HCT116 (cell line): ENCODE measurements at regions not wholly inside any gene's neighbourhood (a gene's known extent, or its start where the extent isn't known, plus 50 kb on each side); places are given as distances from the start of the nearest gene placed in this dataset.

Experiments
- ATAC-seq: fragments of 200-7000 bp; cut with Tn5 transposase; 2 replicates; pipeline ENCODE4 v1.9.1; 2020; ENCODE audit warnings: mild to moderate bottlenecking, moderate library complexity
- BruUV-seq: library from RNA; stranded (reverse); fragments of 400-500 nt; replicated peaks from 2 replicates; lab custom pipeline; 2021; lab: Mats Ljungman, UMichigan
- CTCF ChIA-PET: fragments of 300-600 bp; sonication (Branson Sonifier 250); formaldehyde crosslinking; loops from one replicate; lab custom pipeline; 2021; ENCODE audit warnings: antibody characterized with exemption; lab: Charles Lee
- POLR2A ChIA-PET: fragments of 300-600, 350-600 bp; sonication (Branson Sonifier 250); formaldehyde crosslinking; loops from one replicate; lab custom pipeline; 2021; ENCODE audit warnings: antibody characterized with exemption; lab: Charles Lee
- RAD21 ChIA-PET, 2 experiments: fragments of 300-600 bp; sonication (Branson Sonifier 250); formaldehyde crosslinking; loops; one replicate each; lab custom pipeline; 2023; ENCODE audit warnings: low total read pairs in 2 of 2; ENCODE audit not compliant: uncharacterized antibody in 2 of 2, unreplicated experiment in 2 of 2, low non-redundant PET in 1 of 2; lab: Charles Lee
- DNase-seq: peaks from one replicate; pipeline ENCODE4 v3.0.0-alpha.2; 2010; ENCODE audit warnings: low read depth, low spot score
- H2AFZ ChIP-seq: fragments of 200-600 bp; shearing (Covaris generic), sonication (generic); 2 replicates; pipeline ENCODE4 v1.6.1; 2017; ENCODE audit warnings: low read depth, mixed run types, mixed read lengths, antibody characterized with exemption, low read length; ENCODE audit not compliant: poor library complexity, severe bottlenecking
- H3K27ac ChIP-seq: 2 replicates; pipeline ENCODE4 v1.5.1; 2012; ENCODE audit warnings: low read depth, low read length
- H3K27me3 ChIP-seq: fragments of 200-600 bp; sonication (generic); 2 replicates; pipeline ENCODE4 v1.6.1; 2016; ENCODE audit warnings: mixed run types, low read length, mixed read lengths; ENCODE audit not compliant: insufficient read depth
- H3K36me3 ChIP-seq, 2 experiments: fragments of 200-500 bp in 1 of 2; fragments of 200-600 bp in 1 of 2; sonication (Bioruptor generic) in 1 of 2; sonication (generic) in 1 of 2; 2 replicates each; pipeline versions ENCODE4 v1.5.1 to v1.6.1; 2014 to 2016; ENCODE audit warnings: low read length in 2 of 2, inconsistent platforms in 1 of 2, mixed read lengths in 1 of 2, mixed run types in 1 of 2; ENCODE audit not compliant: insufficient read depth in 2 of 2, control insufficient read depth in 1 of 2
- H3K4me1 ChIP-seq, 2 experiments: fragments of 200-600 bp in 1 of 2; sonication (generic) in 1 of 2; 2 replicates each; pipeline versions ENCODE4 v1.5.1 to v1.6.1; 2012 to 2017; ENCODE audit warnings: low read length in 2 of 2, inconsistent platforms in 1 of 2, mild to moderate bottlenecking in 1 of 2, mixed read lengths in 1 of 2, mixed run types in 1 of 2, moderate library complexity in 1 of 2; ENCODE audit not compliant: insufficient read depth in 2 of 2, control insufficient read depth in 1 of 2
- H3K4me2 ChIP-seq: fragments of 200-600 bp; sonication (generic); 2 replicates; pipeline ENCODE4 v1.6.1; 2017; ENCODE audit warnings: mixed run types, low read length, mixed read lengths
- H3K4me3 ChIP-seq, 2 experiments: fragments of 200-600 bp in 1 of 2; sonication (generic) in 1 of 2; replicated peaks in 1 of 2; 2 replicates each; pipeline ENCODE4 v1.5.1; 2011 to 2016; ENCODE audit warnings: low read length in 2 of 2, control low read depth in 1 of 2, low read depth in 1 of 2, mild to moderate bottlenecking in 1 of 2, mixed read lengths in 1 of 2, mixed run types in 1 of 2
- H3K79me2 ChIP-seq: fragments of 200-600 bp; sonication (generic); 2 replicates; pipeline ENCODE4 v1.6.1; 2017; ENCODE audit warnings: mild to moderate bottlenecking, mixed run types, low read length, moderate library complexity, mixed read lengths; ENCODE audit not compliant: insufficient read depth
- H3K9ac ChIP-seq: fragments of 200-600 bp; sonication (generic); 2 replicates; pipeline ENCODE4 v1.6.1; 2016; ENCODE audit warnings: low read length, mixed read lengths
- H3K9me2 ChIP-seq: fragments of 200-600 bp; sonication (generic), shearing (Covaris generic); 2 replicates; pipeline ENCODE4 v1.6.1; 2017; ENCODE audit warnings: mixed run types, mild to moderate bottlenecking, moderate library complexity; ENCODE audit not compliant: insufficient read depth
- H3K9me3 ChIP-seq, 2 experiments: fragments of 200-500 bp in 1 of 2; fragments of 200-600 bp in 1 of 2; sonication (Bioruptor generic) in 1 of 2; sonication (generic) in 1 of 2; 2 replicates each; pipeline ENCODE4 v1.6.1; 2014 to 2017; ENCODE audit warnings: low read length in 2 of 2, mixed read lengths in 2 of 2, inconsistent platforms in 1 of 2, low read depth in 1 of 2, mild to moderate bottlenecking in 1 of 2, mixed run types in 1 of 2, moderate library complexity in 1 of 2; ENCODE audit not compliant: control insufficient read depth in 1 of 2, insufficient read depth in 1 of 2
- H4K20me1 ChIP-seq: fragments of 200-600 bp; sonication (generic), shearing (Covaris generic); 2 replicates; pipeline ENCODE4 v1.6.1; 2017; ENCODE audit warnings: mixed run types, mild to moderate bottlenecking, moderate library complexity; ENCODE audit not compliant: insufficient read depth
- CEBPB ChIP-seq: IDR thresholded peaks from 2 replicates; pipeline ENCODE4 v1.6.1; 2012; ENCODE audit warnings: low read depth
- EGR1 ChIP-seq: IDR thresholded peaks from 2 replicates; pipeline ENCODE4 v1.6.1; 2012; ENCODE audit warnings: low read depth
- ELF1 ChIP-seq: IDR thresholded peaks from 2 replicates; pipeline ENCODE4 v1.6.1; 2012; ENCODE audit warnings: low read depth, borderline replicate concordance
- EZH2 ChIP-seq: fragments of 200-600 bp; sonication (generic); IDR thresholded peaks from 2 replicates; pipeline ENCODE4 v1.6.1; 2017; ENCODE audit warnings: antibody characterized with exemption, mixed run types
- JUND ChIP-seq: IDR thresholded peaks from 2 replicates; pipeline ENCODE4 v1.6.1; 2012
- RAD21 ChIP-seq: IDR thresholded peaks from 2 replicates; pipeline ENCODE4 v1.6.1; 2012; ENCODE audit warnings: low read depth, mild to moderate bottlenecking
- SIN3A ChIP-seq: IDR thresholded peaks from 2 replicates; pipeline ENCODE4 v1.6.1; 2012; ENCODE audit warnings: low read depth
- SP1 ChIP-seq: IDR thresholded peaks from 2 replicates; pipeline ENCODE4 v1.6.1; 2012; ENCODE audit warnings: low read depth
- ZFX ChIP-seq: fragments of 450-650 bp; IDR thresholded peaks from 2 replicates; pipeline ENCODE4 v1.6.1; 2017
- intact Hi-C: fragments of 100-400 bp; cut with micrococcal nuclease; formaldehyde crosslinking; loops from 2 replicates; pipeline ENCODE4 v1.10.0; 2022
- TF ChIP-seq, protein P1 (sequence below): IDR thresholded peaks from 2 replicates; pipeline ENCODE4 v1.6.1; 2012
- TF ChIP-seq, protein P2 (sequence below): IDR thresholded peaks from 2 replicates; pipeline ENCODE4 v1.6.1; 2012; ENCODE audit warnings: low read depth

DNA sequence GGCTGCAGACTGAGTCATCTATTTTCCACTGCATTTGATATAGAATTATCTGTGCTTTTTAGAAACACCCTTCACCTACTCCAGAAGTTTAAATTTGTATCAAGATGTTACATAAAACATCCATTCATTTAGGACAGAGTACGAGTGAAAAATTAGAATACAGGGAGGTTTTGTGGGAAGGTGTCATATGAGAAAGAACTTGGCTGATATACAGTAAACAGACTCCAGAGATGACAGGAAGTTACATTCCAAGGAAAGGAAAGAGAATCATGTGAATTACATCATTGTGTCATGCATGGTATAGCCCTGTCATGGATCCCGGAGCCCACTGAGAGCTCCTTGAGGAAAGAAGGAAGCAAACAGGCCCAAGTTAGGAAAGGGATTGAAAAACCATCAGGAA, 341.5 kb upstream of the PKDCC start:
- ATAC-seq, result no peak
- Histone ChIP-seq H3K27me3 (peaks cover 7% of the 10 kb centered on the region; the same call in 1 of the 2 replicates), H3K27ac (no peak overlapping the region), H3K9me3 (no peaks in the 10 kb centered on the region), H4K20me1 (no peaks in the 10 kb centered on the region), H3K4me1 (no peaks in the 10 kb centered on the region), H3K79me2 (no peaks in the 10 kb centered on the region), H3K9me2 (no peaks in the 10 kb centered on the region)
- RAD21 ChIA-PET, result no interaction called here
- CTCF ChIA-PET, result no interaction called here
- TF ChIP-seq CEBPB, result no peak
- TF ChIP-seq ZFX, result no peak
- TF ChIP-seq, protein P1, sequence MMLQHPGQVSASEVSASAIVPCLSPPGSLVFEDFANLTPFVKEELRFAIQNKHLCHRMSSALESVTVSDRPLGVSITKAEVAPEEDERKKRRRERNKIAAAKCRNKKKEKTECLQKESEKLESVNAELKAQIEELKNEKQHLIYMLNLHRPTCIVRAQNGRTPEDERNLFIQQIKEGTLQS, result no peak
- TF ChIP-seq EZH2, result no peak
- no peak for TF ChIP-seq ELF1
- TF ChIP-seq JUND, result no peak
- TF ChIP-seq SIN3A, result no peak
- no peak for TF ChIP-seq EGR1
- TF ChIP-seq RAD21, result no peak
- TF ChIP-seq, protein P2, sequence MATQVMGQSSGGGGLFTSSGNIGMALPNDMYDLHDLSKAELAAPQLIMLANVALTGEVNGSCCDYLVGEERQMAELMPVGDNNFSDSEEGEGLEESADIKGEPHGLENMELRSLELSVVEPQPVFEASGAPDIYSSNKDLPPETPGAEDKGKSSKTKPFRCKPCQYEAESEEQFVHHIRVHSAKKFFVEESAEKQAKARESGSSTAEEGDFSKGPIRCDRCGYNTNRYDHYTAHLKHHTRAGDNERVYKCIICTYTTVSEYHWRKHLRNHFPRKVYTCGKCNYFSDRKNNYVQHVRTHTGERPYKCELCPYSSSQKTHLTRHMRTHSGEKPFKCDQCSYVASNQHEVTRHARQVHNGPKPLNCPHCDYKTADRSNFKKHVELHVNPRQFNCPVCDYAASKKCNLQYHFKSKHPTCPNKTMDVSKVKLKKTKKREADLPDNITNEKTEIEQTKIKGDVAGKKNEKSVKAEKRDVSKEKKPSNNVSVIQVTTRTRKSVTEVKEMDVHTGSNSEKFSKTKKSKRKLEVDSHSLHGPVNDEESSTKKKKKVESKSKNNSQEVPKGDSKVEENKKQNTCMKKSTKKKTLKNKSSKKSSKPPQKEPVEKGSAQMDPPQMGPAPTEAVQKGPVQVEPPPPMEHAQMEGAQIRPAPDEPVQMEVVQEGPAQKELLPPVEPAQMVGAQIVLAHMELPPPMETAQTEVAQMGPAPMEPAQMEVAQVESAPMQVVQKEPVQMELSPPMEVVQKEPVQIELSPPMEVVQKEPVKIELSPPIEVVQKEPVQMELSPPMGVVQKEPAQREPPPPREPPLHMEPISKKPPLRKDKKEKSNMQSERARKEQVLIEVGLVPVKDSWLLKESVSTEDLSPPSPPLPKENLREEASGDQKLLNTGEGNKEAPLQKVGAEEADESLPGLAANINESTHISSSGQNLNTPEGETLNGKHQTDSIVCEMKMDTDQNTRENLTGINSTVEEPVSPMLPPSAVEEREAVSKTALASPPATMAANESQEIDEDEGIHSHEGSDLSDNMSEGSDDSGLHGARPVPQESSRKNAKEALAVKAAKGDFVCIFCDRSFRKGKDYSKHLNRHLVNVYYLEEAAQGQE, result no peak
- TF ChIP-seq SP1, result no peak
- TF ChIP-seq, all 23 proteins: peak for 0
- H2AFZ ChIP-seq, result no peak overlapping the region
- no peak overlapping the region for H3K9ac ChIP-seq
- H3K4me3 ChIP-seq, result no peak overlapping the region
- DNase-seq, result no peak
- no peaks in the 10 kb centered on the region for H3K36me3 ChIP-seq
- intact Hi-C loops, result no loop called here
- BruUV-seq, result no TSS peak
- H3K4me2 ChIP-seq, result no peak overlapping the region
- POLR2A ChIA-PET, result no interaction called here
